ENCODE measurements at regions not wholly inside any gene's neighbourhood (a gene's known extent, or its start where the extent isn't known, plus 50 kb on each side); places are given as distances from the start of the nearest gene placed in this dataset.

- no peaks in the 10 kb centered on the region for H3K9me3 ChIP-seq (ENCODE audit: control insufficient read depth in 1 of 2, insufficient read depth in 1 of 2, low read depth in 1 of 2, low read length in 2 of 2)
- no peaks in the 10 kb centered on the region for H3K79me2 ChIP-seq (ENCODE audit: insufficient read depth, low read length)
- no peaks in the 10 kb centered on the region for H4K20me1 ChIP-seq (ENCODE audit: insufficient read depth)
- DNase-seq (ENCODE audit: low read depth, low spot score) (no peak), ATAC-seq (no peak)
- no peaks in the 10 kb centered on the region for H3K36me3 ChIP-seq (ENCODE audit: control insufficient read depth in 1 of 2, insufficient read depth in 2 of 2, low read length in 2 of 2)
- CTCF ChIA-PET: no interaction called here
- BruUV-seq (replicated peaks): no TSS peak
- H3K9ac ChIP-seq (ENCODE audit: low read length): no peak overlapping the region
- H3K9me2 ChIP-seq (ENCODE audit: insufficient read depth): no peaks in the 10 kb centered on the region
- no peak overlapping the region for H3K27ac ChIP-seq (ENCODE audit: low read depth, low read length)
- POLR2A ChIA-PET: no interaction called here
- no peak overlapping the region for H3K4me2 ChIP-seq (ENCODE audit: low read length)
- no peak overlapping the region for H2AFZ ChIP-seq (ENCODE audit: low read depth, low read length, poor library complexity, severe bottlenecking)
- no peaks in the 10 kb centered on the region for H3K27me3 ChIP-seq (ENCODE audit: insufficient read depth, low read length)
- RAD21 ChIA-PET (ENCODE audit: low non-redundant PET in 1 of 2, low total read pairs in 2 of 2, uncharacterized antibody in 2 of 2, unreplicated experiment in 2 of 2): no interaction called here
- no peak overlapping the region for H3K4me3 ChIP-seq (replicated peaks in 1 of 2; ENCODE audit: low read depth in 1 of 2, low read length in 2 of 2)
- no peaks in the 10 kb centered on the region for H3K4me1 ChIP-seq (ENCODE audit: control insufficient read depth in 1 of 2, insufficient read depth in 2 of 2, low read length in 2 of 2)
- intact Hi-C loops (cut with micrococcal nuclease): no loop called here
- no peak for TF ChIP-seq REST (IDR thresholded peaks at IDR 0.05; ENCODE audit: low read depth)
- no peak for TF ChIP-seq POLR2AphosphoS5 (IDR thresholded peaks at IDR 0.05; ENCODE audit: low read depth, low read length)
- no peak for TF ChIP-seq SIN3A (IDR thresholded peaks at IDR 0.05; ENCODE audit: low read depth)
- no peak for TF ChIP-seq EZH2 (IDR thresholded peaks at IDR 0.05)
- no peak for TF ChIP-seq CTCF (IDR thresholded peaks at IDR 0.05 in 2 of 3, conservative IDR thresholded peaks at IDR 0.05 in 1 of 3; ENCODE audit: borderline replicate concordance in 1 of 3, insufficient read depth in 1 of 3, low read depth in 2 of 3, low read length in 2 of 3)
- TF ChIP-seq TCF7L2 (IDR thresholded peaks at IDR 0.05; ENCODE audit: borderline replicate concordance, extremely low read depth, insufficient read depth, insufficient read length): no peak
- no peak for TF ChIP-seq YY1 (IDR thresholded peaks at IDR 0.05; ENCODE audit: extremely low read depth, insufficient replicate concordance, low read depth, low read length)
- TF ChIP-seq MAX (IDR thresholded peaks at IDR 0.05): no peak
- no peak for TF ChIP-seq SRF (IDR thresholded peaks at IDR 0.05; ENCODE audit: low read depth)
- TF ChIP-seq EGR1 (IDR thresholded peaks at IDR 0.05; ENCODE audit: low read depth): no peak
- no peak for TF ChIP-seq ELF1 (IDR thresholded peaks at IDR 0.05; ENCODE audit: borderline replicate concordance, low read depth)
These were observed 1925.3 kb upstream of the ACO1 start for GRCh38 chr9:30459156-30459555.
